Dendritic cell treated with granulocyte-macrophage colony-stimulating factor and Interleukin-4, amounts not matched to agents 40 ng/mL and 50 ng/mL, for 4 days (primary cell): ENCODE measurements at regions not wholly inside any gene's neighbourhood (a gene's known extent, or its start where the extent isn't known, plus 50 kb on each side); places are given as distances from the start of the nearest gene placed in this dataset.

Source experiments
- H3K27ac Mint-ChIP-seq: one replicate; pipeline ENCODE4 v1.8.0; 2022; ENCODE audit warnings: mild to moderate bottlenecking, mixed read lengths
- H3K27me3 Mint-ChIP-seq: one replicate; pipeline ENCODE4 v1.8.0; 2022; ENCODE audit warnings: mild to moderate bottlenecking, mixed read lengths
- H3K36me3 Mint-ChIP-seq: one replicate; pipeline ENCODE4 v1.8.0; 2022; ENCODE audit warnings: low read depth, mixed read lengths
- H3K4me1 Mint-ChIP-seq: one replicate; pipeline ENCODE4 v1.8.0; 2022; ENCODE audit warnings: low read depth, mixed read lengths
- H3K4me3 Mint-ChIP-seq: one replicate; pipeline ENCODE4 v1.8.0; 2022; ENCODE audit warnings: mild to moderate bottlenecking, moderate library complexity, mixed read lengths
- H3K9me3 Mint-ChIP-seq: one replicate; pipeline ENCODE4 v1.8.0; 2022; ENCODE audit warnings: mixed read lengths
- intact Hi-C: fragments of 100-400 bp; cut with micrococcal nuclease; formaldehyde crosslinking; loops from one replicate; pipeline ENCODE4 v1.15.0; 2022

DNA sequence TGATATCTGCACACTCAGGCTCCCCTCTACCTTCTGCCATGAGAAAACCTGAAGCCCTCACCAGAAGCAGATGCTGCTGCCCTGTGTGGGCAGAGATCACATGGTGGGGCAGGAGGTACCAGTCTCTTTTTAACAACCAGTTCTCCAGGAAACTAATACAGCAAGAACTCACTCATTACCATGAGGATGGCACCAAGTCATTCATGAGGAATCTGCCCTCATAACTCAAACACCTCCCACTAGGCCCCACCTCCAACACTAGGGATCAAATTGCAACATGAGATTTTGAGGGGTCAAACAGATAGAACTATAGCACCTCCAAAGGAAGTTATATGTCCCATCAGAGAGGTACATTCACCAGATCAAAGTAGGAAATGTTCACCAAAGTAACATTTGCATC, 136.3 kb upstream of the SHB start:
- Mint-ChIP-seq H3K4me3 (no peak overlapping the region), H3K27me3 (no peaks in the 10 kb centered on the region), H3K4me1 (no peaks in the 10 kb centered on the region), H3K36me3 (no peaks in the 10 kb centered on the region), H3K27ac (no peak overlapping the region), H3K9me3 (no peaks in the 10 kb centered on the region)
- intact Hi-C loops, result no loop called here

DNA sequence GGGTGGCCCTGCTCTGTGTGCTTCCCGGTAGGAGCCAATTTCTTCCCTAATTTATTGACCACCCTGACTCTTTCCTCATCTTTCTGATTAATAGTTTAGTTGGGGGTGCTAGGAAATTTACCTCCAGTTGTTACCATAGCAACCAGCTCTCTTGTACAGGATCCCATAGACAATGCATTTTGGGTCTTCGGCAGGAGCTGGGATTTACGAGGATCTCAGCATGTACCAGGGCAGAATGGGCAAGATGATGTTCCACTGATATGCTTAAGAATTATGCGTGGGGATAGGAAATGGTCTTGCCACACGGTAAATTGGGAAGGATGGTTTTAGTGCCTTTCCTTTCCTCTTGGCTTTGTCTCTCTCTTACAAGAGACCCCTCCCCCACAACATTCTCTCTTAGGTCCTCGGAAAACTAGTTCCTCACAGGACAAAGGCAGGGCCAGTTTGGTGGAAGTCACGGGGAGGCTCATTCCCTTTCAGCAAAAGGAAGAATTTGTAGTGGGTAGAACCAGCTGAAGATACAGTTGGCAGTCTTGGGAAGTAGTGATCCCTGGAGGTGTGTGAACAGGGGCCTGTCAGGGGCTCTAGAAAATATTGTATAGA, 133.4 kb upstream of the SHB start:
- Mint-ChIP-seq H3K9me3 (no peaks in the 10 kb centered on the region), H3K27ac (no peak overlapping the region), H3K27me3 (no peaks in the 10 kb centered on the region), H3K4me1 (no peaks in the 10 kb centered on the region), H3K4me3 (no peak overlapping the region), H3K36me3 (no peaks in the 10 kb centered on the region)
- intact Hi-C loops, result no loop called here

DNA sequence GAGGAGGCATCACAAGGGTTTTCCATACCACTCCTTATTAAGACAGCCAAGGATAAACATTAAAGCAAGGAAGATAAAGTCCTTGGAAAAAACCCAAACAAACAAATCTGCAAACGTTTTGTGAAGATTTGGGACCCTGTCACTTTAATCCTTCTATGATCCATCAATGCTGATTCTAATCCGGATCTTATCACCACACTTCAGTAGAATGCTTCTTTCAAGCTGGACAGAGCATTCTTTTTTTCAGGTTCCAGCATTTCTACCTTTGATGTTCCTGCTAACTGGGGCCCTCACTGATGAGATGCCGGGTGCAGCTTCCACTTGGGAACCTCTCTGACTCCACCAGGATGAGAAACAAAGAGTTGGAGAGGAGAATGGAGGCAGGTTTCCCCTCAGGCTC, 132.8 kb upstream of the SHB start:
- H3K27ac Mint-ChIP-seq, result no peak overlapping the region
- no peak overlapping the region for H3K4me3 Mint-ChIP-seq
- H3K9me3 Mint-ChIP-seq, result no peaks in the 10 kb centered on the region
- no peaks in the 10 kb centered on the region for H3K4me1 Mint-ChIP-seq
- no peaks in the 10 kb centered on the region for H3K27me3 Mint-ChIP-seq
- intact Hi-C loops, result no loop called here
- H3K36me3 Mint-ChIP-seq, result no peaks in the 10 kb centered on the region

DNA sequence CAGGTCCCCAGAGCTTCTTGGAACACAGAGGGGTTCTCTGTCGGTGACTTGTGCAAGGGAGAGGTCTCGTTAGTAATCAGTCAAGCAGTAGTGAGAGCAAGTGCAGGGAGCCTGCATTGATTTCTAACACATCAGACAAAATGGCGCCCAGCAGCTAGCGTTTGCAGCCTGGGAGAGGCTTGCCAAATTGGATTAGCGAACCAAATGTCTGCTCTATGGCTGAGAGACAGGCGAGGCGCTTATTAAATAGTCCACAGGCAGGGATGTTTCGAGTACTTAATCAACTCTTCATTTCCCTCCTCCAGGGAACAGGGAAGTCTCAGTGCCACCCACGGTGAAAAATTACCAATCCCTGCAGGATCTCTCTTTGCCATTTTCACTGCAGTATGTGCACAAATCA, 131.4 kb upstream of the SHB start:
- Mint-ChIP-seq H3K27me3 (peaks cover 1% of the 10 kb centered on the region), H3K36me3 (no peaks in the 10 kb centered on the region), H3K27ac (no peak overlapping the region), H3K4me3 (no peak overlapping the region), H3K4me1 (no peaks in the 10 kb centered on the region), H3K9me3 (no peaks in the 10 kb centered on the region)
- intact Hi-C loops, result no loop called here

DNA sequence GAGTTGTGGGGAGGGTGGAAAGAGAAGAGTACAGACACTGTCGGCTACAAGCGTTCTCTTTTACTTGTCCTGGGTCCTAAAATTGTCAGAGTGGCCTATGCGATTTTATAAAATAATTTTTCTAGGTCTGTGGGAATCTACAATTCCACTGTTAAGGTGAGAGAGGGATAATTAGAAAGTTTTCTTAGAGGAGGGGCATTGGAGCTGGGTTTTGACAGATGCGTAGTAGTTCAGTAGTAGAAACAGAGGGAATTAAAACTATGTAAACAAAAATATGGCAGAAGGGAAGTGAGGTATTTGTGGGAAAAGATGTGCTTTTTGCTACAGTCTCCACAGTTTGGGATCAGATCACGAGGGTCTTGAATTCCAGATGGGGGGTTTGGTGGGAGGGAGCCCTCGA, 129.1 kb upstream of the SHB start:
- Mint-ChIP-seq H3K9me3 (no peaks in the 10 kb centered on the region), H3K27me3 (peaks cover 1% of the 10 kb centered on the region), H3K4me1 (no peaks in the 10 kb centered on the region), H3K36me3 (no peaks in the 10 kb centered on the region), H3K27ac (no peak overlapping the region), H3K4me3 (no peak overlapping the region)
- intact Hi-C loops, result loop anchor here (10.0 kb wide), 1 partner anchor 63 kb away; no protein-coding TSS in a partner anchor

DNA sequence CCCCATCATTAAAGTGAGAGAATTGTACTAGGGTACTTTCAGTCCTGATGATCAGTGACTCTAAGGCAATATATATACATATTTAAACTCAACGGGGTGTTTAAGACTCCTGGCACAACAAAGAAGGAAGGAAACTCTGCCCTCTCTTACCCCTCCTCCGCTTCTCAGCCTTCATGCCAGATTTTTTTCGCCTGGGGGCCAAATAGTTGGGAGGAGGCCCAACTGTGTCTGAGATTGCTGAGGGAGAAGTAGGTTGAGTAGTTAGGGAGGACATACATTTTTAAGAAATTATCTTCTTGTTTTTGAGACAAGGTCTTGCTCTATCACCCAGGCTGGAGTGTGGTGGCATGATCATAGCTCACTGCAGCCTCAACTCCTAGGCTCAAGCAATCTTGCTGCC, 127.7 kb upstream of the SHB start:
- Mint-ChIP-seq H3K4me1 (no peaks in the 10 kb centered on the region), H3K27ac (no peak overlapping the region), H3K36me3 (no peaks in the 10 kb centered on the region), H3K27me3 (peaks cover 1% of the 10 kb centered on the region), H3K9me3 (no peaks in the 10 kb centered on the region), H3K4me3 (no peak overlapping the region)
- intact Hi-C loops, result loop anchor here (10.0 kb wide), 1 partner anchor 62 kb away; no protein-coding TSS in a partner anchor

DNA sequence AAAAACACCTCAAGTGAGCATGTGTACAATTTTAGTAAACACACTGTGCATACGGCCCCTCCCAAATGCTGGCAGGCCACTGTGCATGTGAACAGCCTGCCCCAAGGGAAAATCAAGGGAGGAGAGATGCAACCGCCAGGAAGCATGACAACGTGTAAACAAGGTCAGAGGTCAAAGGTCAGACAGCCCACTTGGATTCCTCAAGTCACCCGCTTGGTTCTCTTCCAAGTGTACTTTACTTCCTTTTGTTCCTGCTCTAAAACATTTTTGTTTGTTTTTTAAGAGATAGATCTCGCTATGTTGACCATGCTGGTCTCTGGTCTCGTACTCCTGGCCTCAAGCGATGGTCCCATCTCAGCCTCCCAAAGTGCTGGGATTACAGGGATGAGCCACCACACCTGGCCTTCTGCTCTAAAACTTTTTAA, 126.7 kb upstream of the SHB start:
- intact Hi-C loops, result loop anchor here (10.0 kb wide), 1 partner anchor 61 kb away; no protein-coding TSS in a partner anchor
- H3K9me3 Mint-ChIP-seq, result no peaks in the 10 kb centered on the region
- no peak overlapping the region for H3K27ac Mint-ChIP-seq

DNA sequence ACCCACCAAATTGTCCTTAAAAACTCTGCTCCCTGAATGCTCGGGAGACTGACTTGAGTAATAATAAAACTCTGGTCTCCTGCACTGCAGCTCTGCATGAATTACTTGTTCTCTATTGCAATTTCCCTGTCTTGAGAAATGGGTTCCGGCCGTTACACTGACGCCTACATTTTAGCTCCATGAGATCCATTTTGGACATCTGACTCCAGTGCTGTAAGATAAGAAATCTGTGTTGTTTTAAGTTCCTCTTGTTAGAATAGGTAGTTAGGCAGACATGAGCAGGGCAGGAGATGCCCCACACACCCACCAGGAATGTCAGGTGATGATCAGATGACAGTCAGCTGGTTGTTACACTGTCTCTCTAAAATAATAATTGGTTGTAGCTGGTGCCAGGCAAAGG, 125.8 kb upstream of the SHB start:
- Mint-ChIP-seq H3K4me1 (no peaks in the 10 kb centered on the region), H3K4me3 (no peak overlapping the region), H3K27me3 (peaks cover 1% of the 10 kb centered on the region), H3K9me3 (no peaks in the 10 kb centered on the region), H3K27ac (no peak overlapping the region), H3K36me3 (no peaks in the 10 kb centered on the region)
- intact Hi-C loops, result loop anchor here (10.0 kb wide), 1 partner anchor 60 kb away; no protein-coding TSS in a partner anchor

More for the DNA sequence above, 126.7 kb upstream of the SHB start:
- Mint-ChIP-seq H3K27me3 (peaks cover 1% of the 10 kb centered on the region), H3K4me3 (no peak overlapping the region), H3K4me1 (no peaks in the 10 kb centered on the region), H3K36me3 (no peaks in the 10 kb centered on the region)

DNA sequence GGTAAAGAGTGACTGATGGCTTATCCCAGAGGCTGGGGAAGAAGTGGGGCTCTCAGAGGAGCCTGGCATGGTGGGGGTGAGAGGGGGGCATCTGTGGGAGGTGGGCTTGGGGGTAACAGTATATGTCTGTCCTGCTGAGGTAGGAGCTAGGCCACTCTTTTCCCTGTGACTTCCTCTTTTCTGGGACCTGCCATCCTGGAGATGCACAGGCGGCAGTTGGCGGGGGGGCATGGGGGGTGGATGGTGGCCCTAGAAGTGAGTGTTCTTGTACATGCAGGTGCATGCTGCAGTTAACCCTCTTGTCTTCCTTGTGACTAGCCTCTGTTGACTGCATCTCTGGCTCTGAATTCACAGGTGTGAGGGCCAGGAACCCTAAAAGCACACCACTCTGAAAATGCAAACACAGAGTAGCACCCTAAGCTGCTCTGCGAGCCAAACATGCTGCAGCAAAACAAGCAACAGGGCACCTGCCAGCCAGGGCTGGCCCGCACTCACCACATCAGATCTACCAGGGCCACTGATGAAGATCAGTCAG, 123.8 kb upstream of the SHB start:
- Mint-ChIP-seq H3K27ac (no peak overlapping the region), H3K9me3 (no peaks in the 10 kb centered on the region), H3K36me3 (no peaks in the 10 kb centered on the region), H3K27me3 (peaks cover 1% of the 10 kb centered on the region), H3K4me1 (no peaks in the 10 kb centered on the region), H3K4me3 (no peak overlapping the region)
- intact Hi-C loops, result loop anchor here (10.0 kb wide), 1 partner anchor 58 kb away; no protein-coding TSS in a partner anchor

DNA sequence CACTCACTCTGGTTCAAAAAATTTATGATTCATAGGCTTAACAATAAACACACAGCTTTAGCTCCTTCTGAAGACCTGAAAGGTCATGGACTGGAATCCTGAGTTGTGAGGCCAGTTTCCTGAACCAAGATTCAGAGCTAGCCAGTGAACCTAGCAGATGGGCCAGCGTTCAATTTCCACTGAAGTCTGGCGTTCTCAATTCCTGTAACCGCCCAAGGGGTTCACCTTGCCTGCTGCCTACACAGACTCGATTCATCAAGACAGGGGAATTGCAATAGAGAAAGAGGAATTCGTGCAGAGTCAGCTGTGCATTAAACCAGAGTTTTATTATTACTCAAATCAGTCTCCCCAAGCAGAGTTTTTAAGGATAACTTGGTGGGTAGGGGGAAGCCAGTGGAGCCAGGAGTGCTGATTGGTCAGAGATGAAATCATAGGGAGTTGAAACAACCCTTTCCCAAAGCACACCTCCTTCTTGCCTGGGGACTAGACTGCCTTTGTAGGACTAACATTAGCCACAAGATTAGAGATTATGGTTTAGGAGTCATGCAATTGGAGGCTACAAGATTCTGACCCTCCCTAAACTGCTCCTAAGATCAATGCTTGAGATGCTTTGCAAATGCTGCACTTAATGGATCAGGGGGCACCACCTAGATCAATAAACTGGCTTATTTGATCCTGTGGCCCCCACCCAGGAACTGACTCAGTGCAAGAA, 117.5 kb upstream of the SHB start:
- H3K4me3 Mint-ChIP-seq, result no peak overlapping the region
- no peak overlapping the region for H3K27ac Mint-ChIP-seq
- no peaks in the 10 kb centered on the region for H3K27me3 Mint-ChIP-seq
- no peaks in the 10 kb centered on the region for H3K4me1 Mint-ChIP-seq
- intact Hi-C loops, result no loop called here
- no peaks in the 10 kb centered on the region for H3K36me3 Mint-ChIP-seq
- no peaks in the 10 kb centered on the region for H3K9me3 Mint-ChIP-seq

DNA sequence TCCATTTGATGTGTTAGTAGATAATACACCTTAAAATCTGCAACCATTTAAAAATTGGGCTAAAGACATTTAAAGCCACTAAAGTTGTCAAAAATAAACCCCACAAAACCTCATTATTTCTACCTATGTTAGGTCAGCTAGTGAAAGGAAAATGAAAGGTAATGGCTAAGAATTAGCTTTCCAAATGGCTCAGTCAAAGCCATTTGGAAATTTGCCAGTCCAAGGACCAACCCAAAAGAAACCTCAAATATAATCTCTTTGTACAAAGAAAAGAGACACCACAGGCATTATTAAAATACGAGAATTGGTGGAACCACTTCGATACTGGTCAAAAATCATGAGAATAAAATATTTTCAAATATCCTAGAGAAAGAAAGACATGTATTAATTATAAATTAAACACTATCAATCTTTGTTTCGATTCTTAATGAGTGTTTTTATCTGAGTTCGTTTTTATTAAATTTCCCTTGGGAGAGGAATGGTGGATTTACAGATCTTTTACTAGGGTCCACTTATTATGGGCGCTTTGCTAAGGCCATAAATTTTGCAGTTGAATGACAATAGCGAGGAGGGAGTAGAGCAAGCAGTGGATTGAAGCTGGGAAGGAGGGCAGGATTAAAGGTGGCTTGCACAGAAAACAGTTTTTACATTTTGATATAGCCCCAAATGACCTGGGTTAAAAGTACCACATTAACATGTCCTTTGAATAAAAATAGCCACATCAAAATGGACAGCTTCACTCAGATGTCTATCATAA, 116.8 kb upstream of the SHB start:
- Mint-ChIP-seq H3K4me3 (no peak overlapping the region), H3K9me3 (no peaks in the 10 kb centered on the region), H3K36me3 (no peaks in the 10 kb centered on the region), H3K27ac (no peak overlapping the region), H3K4me1 (no peaks in the 10 kb centered on the region), H3K27me3 (peaks cover under 1% of the 10 kb centered on the region)
- intact Hi-C loops, result no loop called here

DNA sequence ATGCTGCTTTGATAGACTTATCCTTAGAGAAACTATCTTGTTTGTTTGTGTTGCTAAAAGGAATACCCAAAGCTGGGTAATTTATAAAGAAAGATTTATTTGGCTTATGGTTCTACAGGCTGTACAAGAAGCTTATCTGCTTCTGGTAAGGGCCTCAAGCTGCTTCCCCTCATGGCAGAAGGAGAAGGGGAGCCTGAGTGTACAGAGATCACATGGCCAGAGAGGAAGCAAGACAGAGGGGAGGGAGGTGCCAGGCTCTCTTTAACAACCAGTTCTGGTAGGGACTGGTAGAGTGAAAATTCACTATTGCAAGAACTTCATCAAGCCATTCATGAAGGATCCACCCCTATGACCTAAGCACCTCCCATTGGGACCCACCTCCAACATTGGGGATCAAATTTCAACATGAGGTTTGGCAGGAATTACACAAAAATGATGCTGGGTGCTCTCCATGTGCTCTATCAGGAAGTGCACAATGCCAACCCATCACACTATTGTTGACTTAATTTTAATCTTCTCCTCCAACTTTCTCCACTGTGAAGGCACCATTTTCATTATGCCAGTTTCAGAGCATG, 115.1 kb upstream of the SHB start:
- Mint-ChIP-seq H3K9me3 (no peaks in the 10 kb centered on the region), H3K27ac (no peak overlapping the region), H3K4me1 (no peaks in the 10 kb centered on the region), H3K4me3 (no peak overlapping the region), H3K27me3 (peaks cover 1% of the 10 kb centered on the region), H3K36me3 (no peaks in the 10 kb centered on the region)
- intact Hi-C loops, result no loop called here

DNA sequence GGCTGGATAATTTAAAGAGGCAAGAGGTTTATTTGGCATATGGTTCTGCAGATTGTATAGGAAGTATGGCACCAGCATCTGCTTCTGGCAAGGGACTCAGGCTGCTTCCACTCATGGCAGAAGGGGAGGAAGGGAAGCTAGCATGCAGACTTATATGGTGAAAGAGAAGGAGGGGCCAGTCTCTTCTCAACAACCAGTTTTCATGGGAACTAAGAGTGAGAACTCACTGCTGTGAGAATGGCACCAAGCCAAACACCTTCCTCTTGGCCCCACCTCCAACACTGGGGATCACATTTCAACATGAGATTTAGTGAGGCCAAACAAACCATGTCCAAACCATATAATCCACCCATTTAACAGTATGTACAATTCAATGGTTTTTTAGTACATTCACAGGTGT, 113.3 kb upstream of the SHB start:
- H3K36me3 Mint-ChIP-seq, result no peaks in the 10 kb centered on the region
- no peaks in the 10 kb centered on the region for H3K9me3 Mint-ChIP-seq
- peaks cover 5% of the 10 kb centered on the region for H3K27me3 Mint-ChIP-seq
- no peak overlapping the region for H3K27ac Mint-ChIP-seq
- intact Hi-C loops, result no loop called here
- H3K4me3 Mint-ChIP-seq, result no peak overlapping the region
- no peaks in the 10 kb centered on the region for H3K4me1 Mint-ChIP-seq

DNA sequence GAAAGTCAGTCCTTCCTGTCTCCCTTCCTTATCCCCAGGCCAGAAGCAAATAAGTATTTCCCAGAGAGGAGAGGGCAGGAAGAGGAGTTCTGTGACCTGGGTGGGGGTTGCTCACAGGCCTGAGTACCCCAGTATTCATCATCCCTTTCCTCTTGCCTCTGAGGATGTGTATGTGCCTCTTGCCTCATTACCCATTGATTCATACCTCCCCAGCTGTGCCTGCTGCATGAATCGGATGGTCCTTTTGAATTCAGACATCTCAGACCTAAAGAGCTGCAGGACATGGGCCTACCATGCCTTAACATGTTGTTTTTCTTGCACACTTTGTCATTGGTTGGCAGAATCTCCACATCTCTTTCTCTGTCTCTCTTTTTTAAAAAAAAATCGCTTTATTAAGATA, 112.8 kb upstream of the SHB start:
- Mint-ChIP-seq H3K27ac (no peak overlapping the region), H3K9me3 (no peaks in the 10 kb centered on the region), H3K27me3 (peaks cover 5% of the 10 kb centered on the region), H3K36me3 (no peaks in the 10 kb centered on the region), H3K4me3 (no peak overlapping the region), H3K4me1 (no peaks in the 10 kb centered on the region)
- intact Hi-C loops, result no loop called here
